ENCODE measurements at regions not wholly inside any gene's neighbourhood (a gene's known extent, or its start where the extent isn't known, plus 50 kb on each side); places are given as distances from the start of the nearest gene placed in this dataset.

DNA sequence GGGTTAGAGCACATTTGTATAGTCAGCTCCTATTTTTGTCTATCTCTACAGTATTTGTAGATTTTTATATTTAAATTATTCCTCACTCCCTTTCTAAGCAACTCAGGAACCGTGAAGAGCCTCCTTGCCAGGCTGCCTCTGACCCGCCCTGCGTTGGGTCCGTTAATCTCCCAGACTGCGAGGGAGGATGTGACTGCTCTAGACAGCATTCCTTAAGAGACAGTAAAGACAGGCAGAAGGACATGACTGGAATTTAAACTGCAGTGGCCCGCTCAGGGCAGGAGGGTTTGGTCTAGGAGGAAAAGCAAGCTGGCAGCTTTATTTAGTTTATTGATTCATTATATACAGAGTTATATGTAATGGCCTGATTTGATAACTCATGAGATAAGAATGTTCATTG lies 413.7 kb downstream of the TMEM135 start:
- DNase-seq (ENCODE audit: low read depth in 1 of 2, low spot score in 1 of 2): no peak
- in situ Hi-C loops (cut with HindIII; ENCODE audit: low pct_unique_long_range_greater_than_20kb, low sequenced_read_pairs): no loop called here
- TF ChIP-seq JUND (IDR thresholded peaks at IDR 0.05; ENCODE audit: low read depth): no peak

DNA sequence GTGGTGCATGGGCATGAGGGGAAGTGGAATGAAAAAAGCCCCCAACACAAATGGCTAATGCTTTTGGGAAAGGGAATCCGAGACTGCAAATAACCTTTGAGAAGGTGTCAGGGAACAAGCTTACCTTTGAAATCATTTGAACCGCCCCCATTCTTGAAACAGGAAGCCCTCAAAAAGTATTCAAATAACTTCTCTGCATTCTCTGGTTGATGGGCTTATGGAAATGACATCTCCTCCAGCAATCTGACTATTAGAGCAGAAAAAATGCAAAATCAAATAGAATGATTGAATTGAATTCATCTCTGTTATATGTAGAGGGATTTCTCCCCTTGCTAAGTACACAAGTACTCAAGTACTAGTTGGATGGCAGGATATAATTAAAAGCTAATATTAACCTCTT lies 409.9 kb downstream of the TMEM135 start:
- no peak for DNase-seq (ENCODE audit: low read depth in 1 of 2, low spot score in 1 of 2)
- TF ChIP-seq JUND (IDR thresholded peaks at IDR 0.05; ENCODE audit: low read depth): no peak

DNA sequence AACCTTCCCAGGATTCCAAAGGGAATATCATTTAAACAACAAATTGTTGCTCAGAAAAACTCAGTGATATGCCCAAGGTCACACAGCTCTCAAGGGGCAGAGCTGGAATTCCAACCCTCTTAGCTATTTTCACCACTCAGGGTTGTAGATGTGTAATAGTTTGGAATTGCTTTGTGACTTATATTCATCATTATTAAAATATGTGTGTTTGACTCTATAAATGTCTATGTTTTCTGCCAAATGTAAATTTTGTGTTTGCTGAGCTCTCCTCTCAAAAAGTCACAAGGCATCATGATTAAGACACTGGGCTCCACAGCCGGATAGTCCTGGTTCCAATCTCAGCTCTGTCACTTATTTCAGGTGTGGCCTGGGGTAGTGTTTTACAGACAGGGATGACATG lies 407.3 kb downstream of the TMEM135 start:
- in situ Hi-C loops (cut with HindIII; ENCODE audit: low pct_unique_long_range_greater_than_20kb, low sequenced_read_pairs): no loop called here
- no peak for DNase-seq (ENCODE audit: low read depth in 1 of 2, low spot score in 1 of 2)
- no peak for TF ChIP-seq JUND (IDR thresholded peaks at IDR 0.05; ENCODE audit: low read depth)

More for the DNA sequence above, 409.9 kb downstream of the TMEM135 start:
- in situ Hi-C loops (cut with HindIII; ENCODE audit: low pct_unique_long_range_greater_than_20kb, low sequenced_read_pairs): no loop called here

DNA sequence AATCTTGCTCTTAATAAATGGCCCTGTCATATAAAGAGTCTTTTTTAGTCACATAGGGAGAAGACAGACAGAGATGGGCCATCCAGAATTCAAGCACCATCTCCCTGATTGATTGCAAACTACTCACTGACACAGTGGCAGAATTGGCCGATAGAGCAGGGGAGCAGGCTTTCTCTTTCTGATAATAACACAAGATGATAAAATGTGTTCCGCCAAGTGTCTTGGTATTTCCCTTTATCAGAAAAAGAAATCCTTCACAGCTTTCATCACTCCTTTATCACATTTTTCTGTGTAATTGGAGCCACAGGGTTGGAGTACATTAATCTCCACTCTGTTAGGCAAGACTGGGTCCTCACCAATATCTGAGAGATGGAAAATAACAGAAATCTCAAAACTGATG lies 406.0 kb downstream of the TMEM135 start:
- DNase-seq (ENCODE audit: low read depth in 1 of 2, low spot score in 1 of 2): no peak
- TF ChIP-seq JUND (IDR thresholded peaks at IDR 0.05; ENCODE audit: low read depth): no peak
- in situ Hi-C loops (cut with HindIII; ENCODE audit: low pct_unique_long_range_greater_than_20kb, low sequenced_read_pairs): no loop called here

DNA sequence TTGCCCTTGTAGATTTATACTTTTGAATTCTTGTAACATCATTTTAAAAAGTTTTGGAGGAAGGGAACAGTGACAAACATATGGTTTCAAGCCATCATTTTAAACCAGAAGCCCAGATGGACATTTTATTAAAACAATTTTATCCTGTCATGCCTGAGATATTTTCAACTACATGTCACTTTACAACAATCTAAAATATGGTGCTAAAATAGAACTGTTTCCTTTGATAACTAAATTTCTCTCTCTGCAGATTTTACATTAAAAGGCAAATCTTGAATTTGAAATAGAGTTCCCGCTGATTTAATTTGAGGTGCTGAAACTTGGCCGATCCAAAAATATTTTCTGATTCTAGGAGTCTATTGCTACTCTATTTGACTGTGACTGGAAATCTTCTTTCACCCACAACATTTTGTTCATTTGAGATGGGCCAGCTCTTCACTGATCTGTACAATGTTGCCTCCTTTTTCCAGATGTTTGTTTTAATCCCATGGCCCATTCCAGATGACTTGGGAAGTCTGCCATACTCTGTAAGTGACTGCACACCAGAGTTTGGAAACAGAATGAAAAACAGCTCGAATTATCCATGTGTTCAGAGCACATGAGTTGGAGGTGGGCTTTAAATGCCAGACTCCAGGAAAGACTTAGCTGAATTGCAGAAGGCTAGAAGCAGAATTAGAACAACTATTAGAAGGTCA lies 402.5 kb downstream of the TMEM135 start:
- in situ Hi-C loops (cut with HindIII; ENCODE audit: low pct_unique_long_range_greater_than_20kb, low sequenced_read_pairs): no loop called here
- no peak for TF ChIP-seq JUND (IDR thresholded peaks at IDR 0.05; ENCODE audit: low read depth)
- DNase-seq (ENCODE audit: low read depth in 1 of 2, low spot score in 1 of 2): no peak

DNA sequence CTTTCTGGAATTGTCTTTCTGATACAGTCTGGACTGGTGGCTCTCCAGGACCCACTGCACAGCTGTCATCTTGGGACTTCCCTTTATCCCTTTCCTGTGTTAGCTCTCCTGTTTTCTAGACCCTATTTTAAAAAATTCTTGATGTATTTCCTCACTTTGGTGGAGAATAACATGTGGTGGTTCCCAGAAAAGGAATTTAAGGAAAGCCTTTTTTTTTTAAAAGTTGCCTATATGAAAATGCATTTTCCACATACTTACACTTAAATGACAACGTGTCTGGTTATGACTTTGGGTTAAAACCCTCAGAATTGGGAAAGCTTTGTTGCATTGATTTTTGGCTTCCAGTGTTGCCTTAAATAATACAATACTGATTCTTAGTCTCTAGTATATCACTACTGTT lies 400.7 kb downstream of the TMEM135 start:
- no peak for DNase-seq (ENCODE audit: low read depth in 1 of 2, low spot score in 1 of 2)
- TF ChIP-seq JUND (IDR thresholded peaks at IDR 0.05; ENCODE audit: low read depth): no peak

DNA sequence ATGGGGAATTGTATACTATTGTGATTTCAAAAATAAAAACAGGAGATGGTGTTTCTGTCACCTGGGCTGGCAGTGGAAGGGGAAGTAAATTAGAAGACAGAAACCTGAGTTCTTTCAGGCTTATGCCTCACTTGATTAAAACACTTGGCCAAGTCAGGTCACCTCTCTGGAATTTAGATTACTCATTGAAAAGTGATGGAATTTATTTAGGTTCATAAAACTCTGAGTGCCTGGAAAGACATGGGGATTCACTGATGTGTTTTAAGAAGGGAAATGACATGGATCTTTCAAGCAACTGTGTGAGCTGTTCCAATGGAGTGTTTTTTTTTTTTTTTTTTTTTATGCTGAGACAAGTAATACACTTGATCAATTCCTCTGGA lies 400.1 kb downstream of the TMEM135 start:
- no peak for DNase-seq (ENCODE audit: low read depth in 1 of 2, low spot score in 1 of 2)
- no peak for TF ChIP-seq JUND (IDR thresholded peaks at IDR 0.05; ENCODE audit: low read depth)
- in situ Hi-C loops (cut with HindIII; ENCODE audit: low pct_unique_long_range_greater_than_20kb, low sequenced_read_pairs): no loop called here

More for the DNA sequence above, 400.7 kb downstream of the TMEM135 start:
- in situ Hi-C loops (cut with HindIII; ENCODE audit: low pct_unique_long_range_greater_than_20kb, low sequenced_read_pairs): no loop called here

DNA sequence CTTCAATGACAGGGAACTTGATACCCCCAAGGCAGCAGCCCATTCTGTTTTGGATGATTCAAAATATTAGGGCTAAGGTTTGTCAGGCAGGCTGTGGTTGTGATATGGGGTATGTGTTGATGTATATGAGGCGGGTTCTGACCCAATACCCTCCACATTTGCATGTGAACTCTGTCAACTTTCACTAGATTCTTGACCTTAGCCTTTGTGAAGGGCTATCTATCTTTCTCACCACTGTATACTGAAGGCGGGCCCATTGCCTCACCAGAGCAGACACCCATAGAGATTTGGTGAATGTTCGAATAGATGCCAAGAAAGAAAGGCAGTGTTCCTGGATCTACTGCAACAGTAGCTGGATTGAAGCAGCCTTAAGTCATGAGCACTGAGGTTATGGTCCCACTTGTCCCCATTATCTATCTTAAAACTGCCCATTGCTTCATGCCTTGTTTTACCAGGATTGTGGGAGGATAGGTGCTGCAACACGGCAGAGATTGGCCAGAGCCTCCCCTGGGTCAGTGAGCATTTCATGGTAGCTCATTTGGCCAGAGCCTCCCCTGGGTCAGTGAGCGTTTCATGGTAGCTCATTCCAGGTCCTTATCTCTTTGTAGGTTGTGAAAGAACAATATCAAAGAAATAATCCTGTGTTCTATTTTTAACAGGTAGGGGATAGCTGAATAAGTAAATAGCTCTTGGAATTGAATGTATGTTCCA lies 399.6 kb downstream of the TMEM135 start:
- no peak for TF ChIP-seq JUND (IDR thresholded peaks at IDR 0.05; ENCODE audit: low read depth)
- no peak for DNase-seq (ENCODE audit: low read depth in 1 of 2, low spot score in 1 of 2)
- in situ Hi-C loops (cut with HindIII; ENCODE audit: low pct_unique_long_range_greater_than_20kb, low sequenced_read_pairs): no loop called here

DNA sequence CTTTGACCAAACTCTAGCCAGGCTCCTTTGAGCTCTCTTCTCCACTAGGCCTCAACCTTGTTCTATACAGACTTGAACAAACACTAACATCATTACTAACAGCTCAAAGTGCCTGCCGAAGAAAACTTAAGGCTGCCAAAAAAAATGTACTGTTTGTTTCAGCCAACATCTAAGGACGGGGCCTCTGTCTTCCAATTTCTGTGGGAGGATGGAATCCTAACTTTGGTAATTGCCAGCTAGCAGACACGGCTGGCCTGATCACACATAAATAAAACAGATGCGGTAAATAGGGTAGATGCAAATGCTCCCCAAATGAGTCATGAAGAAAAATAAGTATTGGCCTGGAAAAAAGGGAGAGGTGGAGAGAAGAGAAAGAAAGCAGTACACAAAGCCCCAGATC lies 394.3 kb downstream of the TMEM135 start:
- no peak for DNase-seq (ENCODE audit: low read depth in 1 of 2, low spot score in 1 of 2)
- in situ Hi-C loops (cut with HindIII; ENCODE audit: low pct_unique_long_range_greater_than_20kb, low sequenced_read_pairs): no loop called here
- no peak for TF ChIP-seq JUND (IDR thresholded peaks at IDR 0.05; ENCODE audit: low read depth)

DNA sequence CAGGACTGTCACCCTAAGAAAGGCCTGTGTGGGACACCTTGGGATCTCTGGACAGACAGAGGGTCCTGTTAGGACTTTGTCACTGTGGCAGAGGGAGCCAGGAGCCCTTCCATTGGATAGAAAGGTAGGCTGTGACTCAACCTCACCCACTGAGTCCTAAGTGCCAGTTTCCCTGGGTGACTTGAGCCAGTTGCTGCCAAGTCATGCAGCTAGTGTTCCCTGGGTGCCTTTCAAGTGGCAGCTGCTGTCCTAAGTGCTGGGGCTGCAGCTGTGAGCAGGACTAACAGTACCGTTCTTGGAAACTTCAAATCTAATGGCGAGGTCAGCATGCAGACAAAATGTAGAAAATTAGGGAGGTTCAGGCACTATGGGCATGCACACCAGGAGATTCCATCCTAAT lies 393.7 kb downstream of the TMEM135 start:
- in situ Hi-C loops (cut with HindIII; ENCODE audit: low pct_unique_long_range_greater_than_20kb, low sequenced_read_pairs): no loop called here
- DNase-seq (ENCODE audit: low read depth in 1 of 2, low spot score in 1 of 2): no peak

DNA sequence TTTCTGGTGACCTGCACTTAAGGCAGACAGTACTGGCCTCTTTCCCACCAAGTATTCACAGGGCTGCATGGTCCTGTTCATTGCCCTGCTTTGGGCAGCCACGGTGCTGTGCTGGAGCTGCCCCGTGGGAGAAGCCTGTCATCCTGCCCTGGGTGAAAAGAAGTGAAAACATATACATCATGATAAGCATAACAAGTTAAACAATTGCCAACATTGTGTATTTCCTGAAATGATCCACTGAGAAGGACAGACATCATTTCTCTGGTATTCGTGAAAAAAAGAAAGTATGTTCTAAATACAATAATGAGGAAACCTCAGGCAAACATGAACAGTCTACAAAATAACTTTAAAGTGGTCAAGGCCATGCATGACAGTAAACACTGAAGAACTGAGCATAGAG lies 393.1 kb downstream of the TMEM135 start:
- DNase-seq (ENCODE audit: low read depth in 1 of 2, low spot score in 1 of 2): no peak
- no peak for TF ChIP-seq JUND (IDR thresholded peaks at IDR 0.05; ENCODE audit: low read depth)
- in situ Hi-C loops (cut with HindIII; ENCODE audit: low pct_unique_long_range_greater_than_20kb, low sequenced_read_pairs): no loop called here

More for the DNA sequence above, 393.7 kb downstream of the TMEM135 start:
- TF ChIP-seq JUND (IDR thresholded peaks at IDR 0.05; ENCODE audit: low read depth): no peak

DNA sequence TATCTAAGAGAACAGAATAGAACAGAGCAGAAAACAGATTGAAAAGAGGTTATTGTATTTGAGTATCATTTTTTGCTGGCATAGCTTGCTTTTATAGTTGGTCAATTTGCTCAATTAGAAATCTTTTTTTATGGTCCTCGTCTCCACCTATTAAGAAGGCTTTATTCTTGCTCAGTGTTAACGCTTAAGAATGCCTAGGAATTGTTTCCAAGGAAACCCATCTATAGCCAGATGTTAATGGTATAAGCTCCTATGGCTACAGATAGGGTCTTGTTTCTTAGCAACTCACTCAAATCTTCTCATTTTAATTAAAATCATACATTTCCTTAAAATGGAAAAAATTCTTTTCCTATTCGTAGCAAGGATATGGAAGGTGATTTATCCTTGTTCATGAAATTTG lies 392.3 kb downstream of the TMEM135 start:
- TF ChIP-seq JUND (IDR thresholded peaks at IDR 0.05; ENCODE audit: low read depth): no peak
- in situ Hi-C loops (cut with HindIII; ENCODE audit: low pct_unique_long_range_greater_than_20kb, low sequenced_read_pairs): no loop called here
- DNase-seq (ENCODE audit: low read depth in 1 of 2, low spot score in 1 of 2): no peak

DNA sequence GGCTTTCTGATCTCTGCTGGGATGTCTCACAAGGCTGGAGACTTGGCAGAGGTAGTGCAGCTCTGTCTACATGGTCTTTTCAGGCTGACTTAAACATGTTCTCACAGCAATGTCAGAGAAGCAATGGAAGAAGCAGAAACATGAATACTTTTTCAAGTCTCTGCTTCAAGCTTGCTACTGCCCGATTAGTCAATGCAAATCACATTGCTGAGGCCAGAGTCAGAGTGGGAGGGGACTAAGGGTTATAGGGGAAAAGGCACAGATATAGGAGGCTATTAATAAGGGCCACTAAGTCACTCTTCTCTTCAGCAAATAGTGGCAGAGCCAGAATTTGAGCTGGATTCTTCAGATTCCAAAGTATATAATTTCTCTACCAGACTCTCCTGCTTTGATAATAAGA lies 390.5 kb downstream of the TMEM135 start:
- in situ Hi-C loops (cut with HindIII; ENCODE audit: low pct_unique_long_range_greater_than_20kb, low sequenced_read_pairs): no loop called here
- no peak for DNase-seq (ENCODE audit: low read depth in 1 of 2, low spot score in 1 of 2)

More for the DNA sequence above, 390.5 kb downstream of the TMEM135 start:
- TF ChIP-seq JUND (IDR thresholded peaks at IDR 0.05; ENCODE audit: low read depth): no peak
